ENCODE measurements at regions not wholly inside any gene's neighbourhood (a gene's known extent, or its start where the extent isn't known, plus 50 kb on each side); places are given as distances from the start of the nearest gene placed in this dataset.

DNA sequence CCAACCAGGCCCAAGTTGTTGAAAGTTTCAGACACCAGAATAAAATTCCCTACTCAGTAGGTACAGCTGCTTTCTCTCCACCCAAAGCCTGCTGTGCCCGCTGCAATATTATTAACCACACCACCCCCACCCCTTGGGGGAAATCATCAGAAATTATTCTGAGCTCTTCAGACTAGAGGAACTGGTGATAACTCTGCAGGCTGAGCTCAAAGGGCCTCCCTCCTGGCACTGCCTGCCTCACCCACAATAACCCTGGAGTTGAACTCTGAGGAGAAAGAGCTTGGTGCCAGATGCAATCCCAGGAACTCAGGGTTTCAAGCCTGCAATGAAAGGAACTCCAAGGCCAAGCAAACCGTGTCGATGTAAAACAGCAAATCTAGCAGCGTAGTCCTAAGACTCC lies 381.7 kb upstream of the ZNF507 start:
- no peak for TF ChIP-seq EGR1 (IDR thresholded peaks at IDR 0.05; ENCODE audit: low read depth in 2 of 2)
- TF ChIP-seq, protein P1, sequence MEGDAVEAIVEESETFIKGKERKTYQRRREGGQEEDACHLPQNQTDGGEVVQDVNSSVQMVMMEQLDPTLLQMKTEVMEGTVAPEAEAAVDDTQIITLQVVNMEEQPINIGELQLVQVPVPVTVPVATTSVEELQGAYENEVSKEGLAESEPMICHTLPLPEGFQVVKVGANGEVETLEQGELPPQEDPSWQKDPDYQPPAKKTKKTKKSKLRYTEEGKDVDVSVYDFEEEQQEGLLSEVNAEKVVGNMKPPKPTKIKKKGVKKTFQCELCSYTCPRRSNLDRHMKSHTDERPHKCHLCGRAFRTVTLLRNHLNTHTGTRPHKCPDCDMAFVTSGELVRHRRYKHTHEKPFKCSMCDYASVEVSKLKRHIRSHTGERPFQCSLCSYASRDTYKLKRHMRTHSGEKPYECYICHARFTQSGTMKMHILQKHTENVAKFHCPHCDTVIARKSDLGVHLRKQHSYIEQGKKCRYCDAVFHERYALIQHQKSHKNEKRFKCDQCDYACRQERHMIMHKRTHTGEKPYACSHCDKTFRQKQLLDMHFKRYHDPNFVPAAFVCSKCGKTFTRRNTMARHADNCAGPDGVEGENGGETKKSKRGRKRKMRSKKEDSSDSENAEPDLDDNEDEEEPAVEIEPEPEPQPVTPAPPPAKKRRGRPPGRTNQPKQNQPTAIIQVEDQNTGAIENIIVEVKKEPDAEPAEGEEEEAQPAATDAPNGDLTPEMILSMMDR (IDR thresholded peaks at IDR 0.05; ENCODE audit: low read depth, low read length, missing input control) = no peak
- no peak for TF ChIP-seq YY1 (IDR thresholded peaks at IDR 0.05)
- TF ChIP-seq, protein P2, sequence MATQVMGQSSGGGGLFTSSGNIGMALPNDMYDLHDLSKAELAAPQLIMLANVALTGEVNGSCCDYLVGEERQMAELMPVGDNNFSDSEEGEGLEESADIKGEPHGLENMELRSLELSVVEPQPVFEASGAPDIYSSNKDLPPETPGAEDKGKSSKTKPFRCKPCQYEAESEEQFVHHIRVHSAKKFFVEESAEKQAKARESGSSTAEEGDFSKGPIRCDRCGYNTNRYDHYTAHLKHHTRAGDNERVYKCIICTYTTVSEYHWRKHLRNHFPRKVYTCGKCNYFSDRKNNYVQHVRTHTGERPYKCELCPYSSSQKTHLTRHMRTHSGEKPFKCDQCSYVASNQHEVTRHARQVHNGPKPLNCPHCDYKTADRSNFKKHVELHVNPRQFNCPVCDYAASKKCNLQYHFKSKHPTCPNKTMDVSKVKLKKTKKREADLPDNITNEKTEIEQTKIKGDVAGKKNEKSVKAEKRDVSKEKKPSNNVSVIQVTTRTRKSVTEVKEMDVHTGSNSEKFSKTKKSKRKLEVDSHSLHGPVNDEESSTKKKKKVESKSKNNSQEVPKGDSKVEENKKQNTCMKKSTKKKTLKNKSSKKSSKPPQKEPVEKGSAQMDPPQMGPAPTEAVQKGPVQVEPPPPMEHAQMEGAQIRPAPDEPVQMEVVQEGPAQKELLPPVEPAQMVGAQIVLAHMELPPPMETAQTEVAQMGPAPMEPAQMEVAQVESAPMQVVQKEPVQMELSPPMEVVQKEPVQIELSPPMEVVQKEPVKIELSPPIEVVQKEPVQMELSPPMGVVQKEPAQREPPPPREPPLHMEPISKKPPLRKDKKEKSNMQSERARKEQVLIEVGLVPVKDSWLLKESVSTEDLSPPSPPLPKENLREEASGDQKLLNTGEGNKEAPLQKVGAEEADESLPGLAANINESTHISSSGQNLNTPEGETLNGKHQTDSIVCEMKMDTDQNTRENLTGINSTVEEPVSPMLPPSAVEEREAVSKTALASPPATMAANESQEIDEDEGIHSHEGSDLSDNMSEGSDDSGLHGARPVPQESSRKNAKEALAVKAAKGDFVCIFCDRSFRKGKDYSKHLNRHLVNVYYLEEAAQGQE (IDR thresholded peaks at IDR 0.05) = no peak
- TF ChIP-seq NR2F2 (IDR thresholded peaks at IDR 0.05) = no peak
- TF ChIP-seq RAD21 (IDR thresholded peaks at IDR 0.05) = no peak
- TF ChIP-seq, protein P3, sequence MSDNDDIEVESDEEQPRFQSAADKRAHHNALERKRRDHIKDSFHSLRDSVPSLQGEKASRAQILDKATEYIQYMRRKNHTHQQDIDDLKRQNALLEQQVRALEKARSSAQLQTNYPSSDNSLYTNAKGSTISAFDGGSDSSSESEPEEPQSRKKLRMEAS (IDR thresholded peaks at IDR 0.05) = no peak
- no peak for TF ChIP-seq SP1 (IDR thresholded peaks at IDR 0.05)
